CD14-positive monocyte (primary cell): ENCODE measurements at regions not wholly inside any gene's neighbourhood (a gene's known extent, or its start where the extent isn't known, plus 50 kb on each side); places are given as distances from the start of the nearest gene placed in this dataset.

Experiments
- DNase-seq, 3 donors: peaks; one replicate each; pipeline ENCODE4 v3.0.0-alpha.2; 2011 to 2022
- H2AFZ ChIP-seq: 2 replicates; pipeline ENCODE4 v1.6.0; 2012; ENCODE audit warnings: mild to moderate bottlenecking, low read depth, low read length, inconsistent platforms; ENCODE audit not compliant: insufficient read depth, poor library complexity, severe bottlenecking
- H3K27ac ChIP-seq, 2 donors: 1 replicate in 1 of 2; 2 replicates in 1 of 2; pipeline ENCODE4 v1.5.1; 2012 to 2013; ENCODE audit warnings: low read length in 2 of 2, control low read depth in 1 of 2, inconsistent platforms in 1 of 2, low read depth in 1 of 2, mild to moderate bottlenecking in 1 of 2
- H3K27me3 ChIP-seq, 2 donors: one replicate each; pipeline versions ENCODE4 v1.6.0 to v1.6.1; 2011 to 2013; ENCODE audit warnings: low read length in 2 of 2; ENCODE audit not compliant: control insufficient read depth in 2 of 2, insufficient read depth in 2 of 2
- H3K36me3 ChIP-seq, 2 donors: replicated peaks in 1 of 2; 1 replicate in 1 of 2; 2 replicates in 1 of 2; pipeline versions ENCODE4 v1.5.1 to v1.6.1; 2012 to 2013; ENCODE audit warnings: low read length in 2 of 2, control low read depth in 1 of 2, inconsistent platforms in 1 of 2, mild to moderate bottlenecking in 1 of 2; ENCODE audit not compliant: insufficient read depth in 2 of 2, control insufficient read depth in 1 of 2
- H3K4me1 ChIP-seq, 2 donors: 1 replicate in 1 of 2; 2 replicates in 1 of 2; pipeline versions ENCODE4 v1.5.1 to v1.6.1; 2012 to 2013; ENCODE audit warnings: low read length in 2 of 2, control low read depth in 1 of 2, inconsistent platforms in 1 of 2, mild to moderate bottlenecking in 1 of 2, moderate library complexity in 1 of 2; ENCODE audit not compliant: insufficient read depth in 2 of 2, control insufficient read depth in 1 of 2
- H3K4me2 ChIP-seq: replicated peaks from 2 replicates; pipeline ENCODE3; 2012; ENCODE audit warnings: low read length, moderate library complexity, mild to moderate bottlenecking; ENCODE audit not compliant: poor library complexity, severe bottlenecking; ENCODE audit errors: extremely low read depth
- H3K4me3 ChIP-seq, 3 experiments: fragments of 200-600 bp in 1 of 3; sonication (generic) in 1 of 3; replicated peaks in 1 of 3; 1 replicate in 2 of 3; 2 replicates in 1 of 3; pipeline ENCODE4 v1.5.1; 2011 to 2013; ENCODE audit warnings: low read length in 3 of 3, mild to moderate bottlenecking in 3 of 3, control low read depth in 2 of 3, low read depth in 2 of 3, inconsistent platforms in 1 of 3, moderate library complexity in 1 of 3
- H3K79me2 ChIP-seq: 2 replicates; pipeline ENCODE4 v1.6.0; 2012; ENCODE audit warnings: mild to moderate bottlenecking, control low read depth, inconsistent platforms, low read length, moderate library complexity; ENCODE audit not compliant: insufficient read depth
- H3K9ac ChIP-seq: 2 replicates; pipeline ENCODE4 v1.6.0; 2017; ENCODE audit warnings: low read length, mild to moderate bottlenecking; ENCODE audit not compliant: insufficient read depth, poor library complexity, severe bottlenecking
- H3K9me3 ChIP-seq, 2 donors: replicated peaks in 1 of 2; 1 replicate in 1 of 2; 2 replicates in 1 of 2; pipeline versions ENCODE4 v1.5.1 to v1.6.1; 2012 to 2013; ENCODE audit warnings: low read length in 2 of 2, control low read depth in 1 of 2; ENCODE audit not compliant: control insufficient read depth in 1 of 2, insufficient read depth in 1 of 2
- H4K20me1 ChIP-seq: 2 replicates; pipeline ENCODE4 v1.6.0; 2012; ENCODE audit warnings: mild to moderate bottlenecking, low read length, control low read depth, moderate library complexity; ENCODE audit not compliant: insufficient read depth
- H3K27ac Mint-ChIP-seq, 7 donors: one replicate each; pipeline ENCODE4 v1.8.0; 2020; ENCODE audit warnings: mild to moderate bottlenecking in 7 of 7, mixed read lengths in 7 of 7, moderate library complexity in 6 of 7, inconsistent platforms in 2 of 7
- H3K27me3 Mint-ChIP-seq, 3 donors: one replicate each; pipeline ENCODE4 v1.8.0; 2021 to 2022; ENCODE audit warnings: low read depth in 3 of 3, mild to moderate bottlenecking in 3 of 3, mixed read lengths in 3 of 3, moderate library complexity in 3 of 3, inconsistent platforms in 1 of 3
- H3K36me3 Mint-ChIP-seq, 2 donors: one replicate each; pipeline ENCODE4 v1.8.0; 2020; ENCODE audit warnings: mixed read lengths in 2 of 2, inconsistent platforms in 1 of 2, mild to moderate bottlenecking in 1 of 2
- H3K4me1 Mint-ChIP-seq: one replicate; pipeline ENCODE4 v1.8.0; 2020; ENCODE audit warnings: mild to moderate bottlenecking, mixed read lengths
- H3K4me3 Mint-ChIP-seq, 2 donors: one replicate each; pipeline ENCODE4 v1.8.0; 2020; ENCODE audit warnings: mild to moderate bottlenecking in 2 of 2, mixed read lengths in 2 of 2, moderate library complexity in 1 of 2
- H3K9me3 Mint-ChIP-seq, 7 donors: one replicate each; pipeline ENCODE4 v1.8.0; 2020 to 2022; ENCODE audit warnings: mixed read lengths in 7 of 7, mild to moderate bottlenecking in 6 of 7, moderate library complexity in 6 of 7, inconsistent platforms in 2 of 7
- CTCF ChIP-seq: fragments of 200-600 bp; IDR thresholded peaks from one replicate; pipeline ENCODE4 v1.8.0; 2022; ENCODE audit warnings: antibody characterized with exemption, mild to moderate bottlenecking
- WGBS: methylation state at CpG from one replicate; pipeline ENCODE4 v1.1.5; 2013; ENCODE audit warnings: missing lambda C conversion rate; ENCODE audit not compliant: insufficient coverage; 5-methylcytosine and 5-hydroxymethylcytosine counted together
- intact Hi-C, 2 donors: fragments of 100-400 bp; cut with micrococcal nuclease; formaldehyde crosslinking; loops; one replicate each; pipeline versions ENCODE4 v1.15.0 to v1.15.1; 2023

GRCh38 chr15:23762026-23762425 lies 74.9 kb upstream of the NDN start:
- H3K4me3 Mint-ChIP-seq: no peak overlapping the region

GRCh38 chr15:23763021-23763420 lies 75.9 kb upstream of the NDN start:
- Histone ChIP-seq H3K4me2 (no peak overlapping the region), H3K27ac (no peak overlapping the region), H3K9me3 (peaks cover 25 to 42% of the 10 kb centered on the region in 2 donors), H2AFZ (no peak overlapping the region), H3K4me3 (no peak overlapping the region), H3K27me3 (no peaks in the 10 kb centered on the region), H3K9ac (no peak overlapping the region), H4K20me1 (no peaks in the 10 kb centered on the region), H3K4me1 (no peaks in the 10 kb centered on the region), H3K36me3 (no peaks in the 10 kb centered on the region), H3K79me2 (no peaks in the 10 kb centered on the region)
- no peak for DNase-seq
- WGBS: 100% methylated on average over 1 of the region's 9 CpGs
- intact Hi-C loops: loop anchor here in 1 of 2 donors (5.0 kb wide), 1 partner anchor 49 kb away; no protein-coding TSS in a partner anchor
- Mint-ChIP-seq H3K9me3 (peaks cover 13 to 31% (median 25%) of the 10 kb centered on the region in 7 donors), H3K4me1 (no peaks in the 10 kb centered on the region), H3K27ac (no peak overlapping the region), H3K36me3 (no peaks in the 10 kb centered on the region), H3K27me3 (no peaks in the 10 kb centered on the region), H3K4me3 (no peak overlapping the region)
- TF ChIP-seq CTCF: no peak

More at GRCh38 chr15:23762026-23762425, 74.9 kb upstream of the NDN start:
- H3K36me3 Mint-ChIP-seq: no peaks in the 10 kb centered on the region
- H3K4me1 Mint-ChIP-seq: no peaks in the 10 kb centered on the region
- no peaks in the 10 kb centered on the region for H3K27me3 Mint-ChIP-seq
- Histone ChIP-seq H3K4me3 (no peak overlapping the region), H3K79me2 (no peaks in the 10 kb centered on the region), H3K9me3 (peaks cover 15 to 42% of the 10 kb centered on the region in 2 donors), H3K27me3 (no peaks in the 10 kb centered on the region), H3K4me1 (no peaks in the 10 kb centered on the region), H3K36me3 (no peaks in the 10 kb centered on the region), H2AFZ (no peak overlapping the region), H3K27ac (no peak overlapping the region), H4K20me1 (no peaks in the 10 kb centered on the region), H3K4me2 (no peak overlapping the region), H3K9ac (no peak overlapping the region)
- no peak overlapping the region for H3K27ac Mint-ChIP-seq
- intact Hi-C loops: loop anchor here in 1 of 2 donors (5.0 kb wide), 1 partner anchor 50 kb away; no protein-coding TSS in a partner anchor
- peaks cover 7 to 29% (median 17%) of the 10 kb centered on the region in 7 donors for H3K9me3 Mint-ChIP-seq
- no peak for DNase-seq
- WGBS: 83% methylated on average over 8 of the region's 8 CpGs
- no peak for TF ChIP-seq CTCF
